OCI-LY7 (cell line): ENCODE measurements at regions not wholly inside any gene's neighbourhood (a gene's known extent, or its start where the extent isn't known, plus 50 kb on each side); places are given as distances from the start of the nearest gene placed in this dataset.

Source experiments
- CTCF ChIP-seq: fragments of 200-600 bp; sonication (generic); conservative IDR thresholded peaks from 2 replicates; pipeline ENCODE4 v1.5.1; 2014; ENCODE audit warnings: mild to moderate bottlenecking, antibody characterized with exemption, low read length, moderate library complexity, mixed read lengths
- EZH2phosphoT487 ChIP-seq: fragments of 200-600 bp; sonication (generic); IDR thresholded peaks from 2 replicates; pipeline ENCODE4 v1.6.1; 2018; ENCODE audit warnings: low read depth, borderline replicate concordance, mild to moderate bottlenecking, mixed run types, antibody characterized with exemption, low read length, moderate library complexity, mixed read lengths

GRCh38 chr12:40614923-40615322 is 77.3 kb upstream of the CNTN1 start:
- TF ChIP-seq CTCF: no peak
- TF ChIP-seq EZH2phosphoT487: no peak
